ENCODE measurements at regions not wholly inside any gene's neighbourhood (a gene's known extent, or its start where the extent isn't known, plus 50 kb on each side); places are given as distances from the start of the nearest gene placed in this dataset.

GRCh38 chrY:15455133-15455937 lies 931.0 kb downstream of the NLGN4Y start:
- H3K36me3 ChIP-seq (ENCODE audit: control insufficient read depth, insufficient read depth, low read length): no peaks in the 10 kb centered on the region
- H3K79me1 ChIP-seq (ENCODE audit: low read length): no peaks in the 10 kb centered on the region
- no peak overlapping the region for H3K18ac ChIP-seq (ENCODE audit: low read length)
- no peak overlapping the region for H3K4ac ChIP-seq (ENCODE audit: low read depth, low read length)
- no peak overlapping the region for H4K8ac ChIP-seq (ENCODE audit: low read depth, low read length)
- no peak overlapping the region for H3K56ac ChIP-seq (ENCODE audit: low read length)
- no peak overlapping the region for H3K27ac ChIP-seq (ENCODE audit: low read depth, low read length)
- no peak overlapping the region for H2BK120ac ChIP-seq (ENCODE audit: low read depth, low read length)
- H3K79me2 ChIP-seq (ENCODE audit: control insufficient read depth, insufficient read depth, low read length): no peaks in the 10 kb centered on the region
- no peak overlapping the region for H3K23ac ChIP-seq (ENCODE audit: low read length)
- no CpG with 5 or more reads among the region's 39 CpGs for WGBS (ENCODE audit: extremely low coverage, insufficient coverage, low lambda C conversion rate)
- no peak overlapping the region for H2BK5ac ChIP-seq (ENCODE audit: low read length)
- H3K27me3 ChIP-seq (ENCODE audit: insufficient read depth, low read length, poor library complexity): no peaks in the 10 kb centered on the region
- H3K9ac ChIP-seq (ENCODE audit: low read length): no peak overlapping the region
- DNase-seq: no peak
- no peak overlapping the region for H2AK5ac ChIP-seq (ENCODE audit: low read length)
- no peaks in the 10 kb centered on the region for H3K4me1 ChIP-seq (ENCODE audit: control insufficient read depth, low read depth, low read length)
- H4K5ac ChIP-seq (ENCODE audit: low read length): no peak overlapping the region
- no peak overlapping the region for H2BK15ac ChIP-seq (replicated peaks; ENCODE audit: low read depth)
- no peak overlapping the region for H3K4me3 ChIP-seq (ENCODE audit: low read length)
- H3K4me2 ChIP-seq (ENCODE audit: low read length): no peak overlapping the region

- no peaks in the 10 kb centered on the region for H3K79me1 ChIP-seq (ENCODE audit: low read length)
- H3K56ac ChIP-seq (ENCODE audit: low read length): no peak overlapping the region
- no peak overlapping the region for H3K4ac ChIP-seq (ENCODE audit: low read depth, low read length)
- H2BK15ac ChIP-seq (replicated peaks; ENCODE audit: low read depth): no peak overlapping the region
- H3K27me3 ChIP-seq (ENCODE audit: insufficient read depth, low read length, poor library complexity): no peaks in the 10 kb centered on the region
- no peak overlapping the region for H3K4me3 ChIP-seq (ENCODE audit: low read length)
- H3K4me1 ChIP-seq (ENCODE audit: control insufficient read depth, low read depth, low read length): no peaks in the 10 kb centered on the region
- no peak for DNase-seq
- H3K36me3 ChIP-seq (ENCODE audit: control insufficient read depth, insufficient read depth, low read length): no peaks in the 10 kb centered on the region
- no peak overlapping the region for H3K23ac ChIP-seq (ENCODE audit: low read length)
- no peaks in the 10 kb centered on the region for H3K79me2 ChIP-seq (ENCODE audit: control insufficient read depth, insufficient read depth, low read length)
- no peak overlapping the region for H2BK120ac ChIP-seq (ENCODE audit: low read depth, low read length)
- no peak overlapping the region for H3K18ac ChIP-seq (ENCODE audit: low read length)
- H2BK5ac ChIP-seq (ENCODE audit: low read length): no peak overlapping the region
- H3K4me2 ChIP-seq (ENCODE audit: low read length): no peak overlapping the region
- no peak overlapping the region for H3K9ac ChIP-seq (ENCODE audit: low read length)
- H4K5ac ChIP-seq (ENCODE audit: low read length): no peak overlapping the region
- H3K27ac ChIP-seq (ENCODE audit: low read depth, low read length): no peak overlapping the region
- no CpG with 5 or more reads among the region's 49 CpGs for WGBS (ENCODE audit: extremely low coverage, insufficient coverage, low lambda C conversion rate)
- H4K8ac ChIP-seq (ENCODE audit: low read depth, low read length): no peak overlapping the region
- H2AK5ac ChIP-seq (ENCODE audit: low read length): no peak overlapping the region
Observed at GRCh38 chrY:15455980-15456469, 931.7 kb downstream of the NLGN4Y start.

- no peak overlapping the region for H3K56ac ChIP-seq (ENCODE audit: low read length)
- H2BK5ac ChIP-seq (ENCODE audit: low read length): no peak overlapping the region
- no peak overlapping the region for H3K4ac ChIP-seq (ENCODE audit: low read depth, low read length)
- H3K36me3 ChIP-seq (ENCODE audit: control insufficient read depth, insufficient read depth, low read length): no peaks in the 10 kb centered on the region
- DNase-seq: no peak
- H3K4me1 ChIP-seq (ENCODE audit: control insufficient read depth, low read depth, low read length): no peaks in the 10 kb centered on the region
- no peak overlapping the region for H2BK15ac ChIP-seq (replicated peaks; ENCODE audit: low read depth)
- no peaks in the 10 kb centered on the region for H3K27me3 ChIP-seq (ENCODE audit: insufficient read depth, low read length, poor library complexity)
- H2BK120ac ChIP-seq (ENCODE audit: low read depth, low read length): no peak overlapping the region
- no peak overlapping the region for H4K8ac ChIP-seq (ENCODE audit: low read depth, low read length)
- no peak overlapping the region for H3K18ac ChIP-seq (ENCODE audit: low read length)
- H3K4me3 ChIP-seq (ENCODE audit: low read length): no peak overlapping the region
- no peak overlapping the region for H3K23ac ChIP-seq (ENCODE audit: low read length)
- WGBS (ENCODE audit: extremely low coverage, insufficient coverage, low lambda C conversion rate): no CpG with 5 or more reads among the region's 21 CpGs
- no peak overlapping the region for H3K4me2 ChIP-seq (ENCODE audit: low read length)
- H3K27ac ChIP-seq (ENCODE audit: low read depth, low read length): no peak overlapping the region
- H3K79me2 ChIP-seq (ENCODE audit: control insufficient read depth, insufficient read depth, low read length): no peaks in the 10 kb centered on the region
- no peak overlapping the region for H2AK5ac ChIP-seq (ENCODE audit: low read length)
- no peak overlapping the region for H4K5ac ChIP-seq (ENCODE audit: low read length)
- no peaks in the 10 kb centered on the region for H3K79me1 ChIP-seq (ENCODE audit: low read length)
- no peak overlapping the region for H3K9ac ChIP-seq (ENCODE audit: low read length)
Observed at GRCh38 chrY:15456491-15456890, 932.2 kb downstream of the NLGN4Y start.

GRCh38 chrY:15457682-15458081 lies 933.4 kb downstream of the NLGN4Y start:
- no peaks in the 10 kb centered on the region for H3K79me2 ChIP-seq (ENCODE audit: control insufficient read depth, insufficient read depth, low read length)
- no peaks in the 10 kb centered on the region for H3K36me3 ChIP-seq (ENCODE audit: control insufficient read depth, insufficient read depth, low read length)
- no peaks in the 10 kb centered on the region for H3K79me1 ChIP-seq (ENCODE audit: low read length)

DNA sequence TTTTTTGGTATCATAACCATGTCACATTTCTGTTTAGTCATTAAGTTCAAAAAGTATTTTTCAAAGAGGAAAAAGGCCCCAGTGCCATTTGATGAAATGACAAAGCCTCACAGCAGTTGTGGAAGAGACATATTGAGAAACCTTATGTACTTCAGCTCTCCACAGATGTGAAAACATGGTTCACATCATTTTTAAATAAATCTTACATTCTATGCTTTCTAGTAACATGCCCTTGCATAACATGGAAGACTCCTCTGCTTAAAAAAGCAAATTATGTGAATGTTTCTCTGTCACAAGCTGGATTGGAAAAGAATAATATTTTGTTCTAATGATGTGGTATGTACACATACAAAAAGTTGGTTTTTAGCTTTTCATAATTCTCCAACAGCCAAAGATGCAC lies 934.1 kb downstream of the NLGN4Y start:
- Histone ChIP-seq H2BK15ac (replicated peaks; ENCODE audit: low read depth) (no peak overlapping the region), H3K27ac (ENCODE audit: low read depth, low read length) (no peak overlapping the region), H2BK5ac (ENCODE audit: low read length) (no peak overlapping the region), H3K27me3 (ENCODE audit: insufficient read depth, low read length, poor library complexity) (no peaks in the 10 kb centered on the region), H3K18ac (ENCODE audit: low read length) (no peak overlapping the region), H3K56ac (ENCODE audit: low read length) (no peak overlapping the region), H3K4me3 (ENCODE audit: low read length) (no peak overlapping the region), H4K5ac (ENCODE audit: low read length) (no peak overlapping the region), H3K79me2 (ENCODE audit: control insufficient read depth, insufficient read depth, low read length) (no peaks in the 10 kb centered on the region), H2AK5ac (ENCODE audit: low read length) (no peak overlapping the region), H3K23ac (ENCODE audit: low read length) (no peak overlapping the region), H3K9ac (ENCODE audit: low read length) (no peak overlapping the region), H4K8ac (ENCODE audit: low read depth, low read length) (no peak overlapping the region), H3K79me1 (ENCODE audit: low read length) (no peaks in the 10 kb centered on the region), H3K4ac (ENCODE audit: low read depth, low read length) (no peak overlapping the region), H3K4me1 (ENCODE audit: control insufficient read depth, low read depth, low read length) (no peaks in the 10 kb centered on the region), H3K4me2 (ENCODE audit: low read length) (no peak overlapping the region), H3K36me3 (ENCODE audit: control insufficient read depth, insufficient read depth, low read length) (no peaks in the 10 kb centered on the region), H2BK120ac (ENCODE audit: low read depth, low read length) (no peak overlapping the region)
- no peak for DNase-seq

More at GRCh38 chrY:15457682-15458081, 933.4 kb downstream of the NLGN4Y start:
- no peak overlapping the region for H2BK15ac ChIP-seq (replicated peaks; ENCODE audit: low read depth)
- H3K4me1 ChIP-seq (ENCODE audit: control insufficient read depth, low read depth, low read length): no peaks in the 10 kb centered on the region
- no peak overlapping the region for H3K23ac ChIP-seq (ENCODE audit: low read length)
- H4K8ac ChIP-seq (ENCODE audit: low read depth, low read length): no peak overlapping the region
- no peak overlapping the region for H2AK5ac ChIP-seq (ENCODE audit: low read length)
- H4K5ac ChIP-seq (ENCODE audit: low read length): no peak overlapping the region
- H3K56ac ChIP-seq (ENCODE audit: low read length): no peak overlapping the region
- no peak overlapping the region for H3K27ac ChIP-seq (ENCODE audit: low read depth, low read length)
- no peak overlapping the region for H3K4me3 ChIP-seq (ENCODE audit: low read length)
- H2BK5ac ChIP-seq (ENCODE audit: low read length): no peak overlapping the region
- DNase-seq: no peak
- no CpG with 5 or more reads among the region's 3 CpGs for WGBS (ENCODE audit: extremely low coverage, insufficient coverage, low lambda C conversion rate)
- H3K9ac ChIP-seq (ENCODE audit: low read length): no peak overlapping the region
- H3K4me2 ChIP-seq (ENCODE audit: low read length): no peak overlapping the region
- H3K4ac ChIP-seq (ENCODE audit: low read depth, low read length): no peak overlapping the region
- H3K27me3 ChIP-seq (ENCODE audit: insufficient read depth, low read length, poor library complexity): no peaks in the 10 kb centered on the region
- no peak overlapping the region for H2BK120ac ChIP-seq (ENCODE audit: low read depth, low read length)
- H3K18ac ChIP-seq (ENCODE audit: low read length): no peak overlapping the region

DNA sequence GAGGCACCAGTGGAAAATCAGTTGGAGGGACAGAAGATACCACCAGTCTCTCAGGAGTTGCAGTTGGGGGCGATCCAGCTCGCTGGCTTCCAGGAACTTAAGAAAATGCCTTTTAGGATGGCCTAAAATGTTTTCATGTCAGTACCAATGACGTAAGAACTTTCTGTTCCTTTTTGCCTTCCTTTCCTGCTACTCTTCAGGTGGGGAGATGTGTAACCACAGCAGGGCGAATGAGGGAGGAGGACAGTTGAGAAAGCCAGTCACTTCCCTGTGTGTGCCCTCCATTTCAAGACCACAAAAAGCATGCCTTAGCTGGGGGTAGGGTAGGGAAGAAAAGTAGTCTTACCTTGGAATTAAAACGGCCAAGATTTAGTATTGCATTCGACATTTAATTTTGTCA lies 941.6 kb downstream of the NLGN4Y start:
- no peak overlapping the region for H2BK5ac ChIP-seq (ENCODE audit: low read length)
- no CpG with 5 or more reads among the region's 6 CpGs for WGBS (ENCODE audit: extremely low coverage, insufficient coverage, low lambda C conversion rate)
- no peaks in the 10 kb centered on the region for H3K4me1 ChIP-seq (ENCODE audit: control insufficient read depth, low read depth, low read length)
- no peak overlapping the region for H3K4me3 ChIP-seq (ENCODE audit: low read length)
- H3K56ac ChIP-seq (ENCODE audit: low read length): no peak overlapping the region
- no peak overlapping the region for H4K8ac ChIP-seq (ENCODE audit: low read depth, low read length)
- no peak overlapping the region for H3K27ac ChIP-seq (ENCODE audit: low read depth, low read length)
- H2BK120ac ChIP-seq (ENCODE audit: low read depth, low read length): no peak overlapping the region
- H3K4ac ChIP-seq (ENCODE audit: low read depth, low read length): no peak overlapping the region
- H3K79me2 ChIP-seq (ENCODE audit: control insufficient read depth, insufficient read depth, low read length): no peaks in the 10 kb centered on the region
- H4K5ac ChIP-seq (ENCODE audit: low read length): no peak overlapping the region
- no peak overlapping the region for H2AK5ac ChIP-seq (ENCODE audit: low read length)
- no peaks in the 10 kb centered on the region for H3K36me3 ChIP-seq (ENCODE audit: control insufficient read depth, insufficient read depth, low read length)
- no peak overlapping the region for H3K18ac ChIP-seq (ENCODE audit: low read length)
- no peak overlapping the region for H3K23ac ChIP-seq (ENCODE audit: low read length)
- no peak overlapping the region for H2BK15ac ChIP-seq (replicated peaks; ENCODE audit: low read depth)
- DNase-seq: no peak
- no peak overlapping the region for H3K9ac ChIP-seq (ENCODE audit: low read length)
- no peaks in the 10 kb centered on the region for H3K79me1 ChIP-seq (ENCODE audit: low read length)
- no peak overlapping the region for H3K4me2 ChIP-seq (ENCODE audit: low read length)
- H3K27me3 ChIP-seq (ENCODE audit: insufficient read depth, low read length, poor library complexity): no peaks in the 10 kb centered on the region

Measured in mesendoderm (in vitro differentiated cells).